ENCODE measurements at regions not wholly inside any gene's neighbourhood (a gene's known extent, or its start where the extent isn't known, plus 50 kb on each side); places are given as distances from the start of the nearest gene placed in this dataset.

DNA sequence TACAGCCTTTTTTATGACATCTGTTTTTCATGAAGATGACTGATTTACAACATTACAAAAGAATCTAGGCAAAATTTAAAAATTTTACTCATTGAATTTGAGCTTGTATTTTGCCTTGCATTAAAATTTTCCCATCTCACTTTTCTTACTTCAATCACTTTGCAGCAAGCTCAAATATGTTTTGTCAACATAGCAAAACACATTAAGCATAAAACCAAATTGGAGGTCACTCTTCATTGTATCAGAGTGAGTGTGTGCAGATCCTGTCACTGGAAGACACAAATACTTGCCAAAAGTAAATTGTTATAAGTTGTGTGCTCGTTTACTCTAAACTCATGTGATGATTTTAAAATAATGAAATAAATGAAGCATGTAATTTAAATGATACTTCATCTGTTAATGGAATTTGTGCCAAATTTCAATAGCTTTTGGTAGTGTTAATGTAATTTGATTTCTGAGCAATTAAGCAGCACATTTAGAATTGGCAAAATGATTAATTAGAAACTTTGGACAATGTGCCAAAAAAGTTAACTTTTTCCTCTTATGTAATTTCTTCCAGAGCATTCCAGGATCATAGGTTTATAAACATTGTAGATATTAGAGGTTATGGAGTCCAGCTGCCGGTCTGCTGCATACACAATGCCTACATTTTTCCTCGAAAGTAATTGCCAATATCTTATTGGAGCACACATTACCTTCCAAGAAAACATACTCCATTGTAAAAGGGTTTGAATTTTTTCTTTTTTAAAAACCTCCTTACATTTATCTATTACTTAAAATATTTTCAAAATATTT lies 1078.2 kb upstream of the LRRTM3 start:
- DNase-seq: no peak

DNA sequence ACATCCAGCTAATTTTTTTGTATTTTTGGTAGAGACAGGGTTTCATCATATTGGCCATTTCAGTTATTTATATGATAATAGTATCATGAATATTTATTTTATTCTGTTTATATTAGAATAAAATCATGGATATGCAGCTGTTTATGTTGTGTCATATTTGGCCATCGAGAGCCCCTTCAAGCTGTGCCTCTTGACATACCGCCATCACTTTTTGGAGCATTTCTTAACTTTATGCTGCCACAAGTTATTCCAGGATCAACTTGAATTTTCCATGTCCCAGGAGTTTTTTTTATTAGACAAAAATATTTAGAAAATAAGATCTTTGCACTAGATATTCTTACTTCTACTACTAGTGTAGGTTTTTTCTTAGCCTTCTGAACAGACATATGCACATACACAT lies 1067.0 kb upstream of the LRRTM3 start:
- DNase-seq: no peak

DNA sequence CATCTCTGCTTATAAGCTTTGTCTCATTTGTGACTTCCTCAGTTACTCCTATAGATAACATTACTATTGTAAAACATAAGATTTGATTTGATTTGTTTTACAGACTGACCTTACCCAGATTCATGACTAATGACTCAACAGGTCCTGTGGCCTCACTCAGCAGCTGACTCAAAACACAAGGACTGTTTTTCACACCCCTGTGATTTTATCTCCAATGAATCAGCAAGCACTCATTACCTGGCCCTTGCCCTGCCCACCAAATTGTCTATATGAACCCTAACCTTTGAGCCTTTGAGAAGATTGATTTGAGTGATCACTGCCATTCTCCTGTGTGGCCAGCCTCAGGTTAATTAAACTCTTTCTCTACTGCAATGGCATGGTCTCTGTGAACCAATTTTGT lies 1064.6 kb upstream of the LRRTM3 start:
- no peak for DNase-seq

Measured in stimulated activated CD4-positive, alpha-beta T cell treated with anti-CD3 and anti-CD28 coated beads, Interleukin-15, amount 100 ng/mL, for 24 hours (primary cell).